Chondrocyte (in vitro differentiated cells): ENCODE measurements at regions not wholly inside any gene's neighbourhood (a gene's known extent, or its start where the extent isn't known, plus 50 kb on each side); places are given as distances from the start of the nearest gene placed in this dataset.

ENCODE experiments used
- DNase-seq: peaks from one replicate; pipeline ENCODE4 v3.0.0; 2021; ENCODE audit warnings: mixed read lengths, low spot score
- H3K27ac Mint-ChIP-seq: one replicate; pipeline ENCODE4 v1.8.0; 2021; ENCODE audit warnings: mild to moderate bottlenecking, moderate library complexity, mixed read lengths; ENCODE audit not compliant: unreplicated experiment
- H3K27me3 Mint-ChIP-seq: 2 replicates; pipeline ENCODE4 v1.8.0; 2021; ENCODE audit warnings: low read depth, mixed read lengths
- H3K36me3 Mint-ChIP-seq: 2 replicates; pipeline ENCODE4 v1.8.0; 2021; ENCODE audit warnings: low read depth, mixed read lengths
- H3K4me1 Mint-ChIP-seq: 2 replicates; pipeline ENCODE4 v1.8.0; 2021; ENCODE audit warnings: low read depth, mild to moderate bottlenecking, mixed read lengths
- H3K4me3 Mint-ChIP-seq: one replicate; pipeline ENCODE4 v1.8.0; 2021; ENCODE audit warnings: mild to moderate bottlenecking, moderate library complexity, mixed read lengths; ENCODE audit not compliant: unreplicated experiment
- H3K9me3 Mint-ChIP-seq: 2 replicates; pipeline ENCODE4 v1.8.0; 2021; ENCODE audit warnings: low read depth, mixed read lengths
- CTCF ChIP-seq: fragments of 200-600 bp; sonication (generic); IDR thresholded peaks from 2 replicates; pipeline ENCODE4 v1.5.0; 2021; ENCODE audit warnings: antibody characterized with exemption, mild to moderate bottlenecking, moderate library complexity

GRCh38 chr9:3012842-3013241 is 168.9 kb upstream of the PUM3 start:
- H3K36me3 Mint-ChIP-seq, result no peaks in the 10 kb centered on the region
- H3K27me3 Mint-ChIP-seq, result no peaks in the 10 kb centered on the region
- no peak for TF ChIP-seq CTCF
- no peak for DNase-seq
- H3K27ac Mint-ChIP-seq, result no peak overlapping the region
- H3K4me3 Mint-ChIP-seq, result no peak overlapping the region
- H3K4me1 Mint-ChIP-seq, result no peaks in the 10 kb centered on the region
- no peaks in the 10 kb centered on the region for H3K9me3 Mint-ChIP-seq

GRCh38 chr9:3012245-3012644 is 168.3 kb upstream of the PUM3 start:
- Mint-ChIP-seq H3K9me3 (no peaks in the 10 kb centered on the region), H3K27me3 (no peaks in the 10 kb centered on the region), H3K4me1 (peaks cover under 1% of the 10 kb centered on the region), H3K36me3 (no peaks in the 10 kb centered on the region), H3K27ac (no peak overlapping the region), H3K4me3 (no peak overlapping the region)
- no peak for TF ChIP-seq CTCF
- no peak for DNase-seq

DNA sequence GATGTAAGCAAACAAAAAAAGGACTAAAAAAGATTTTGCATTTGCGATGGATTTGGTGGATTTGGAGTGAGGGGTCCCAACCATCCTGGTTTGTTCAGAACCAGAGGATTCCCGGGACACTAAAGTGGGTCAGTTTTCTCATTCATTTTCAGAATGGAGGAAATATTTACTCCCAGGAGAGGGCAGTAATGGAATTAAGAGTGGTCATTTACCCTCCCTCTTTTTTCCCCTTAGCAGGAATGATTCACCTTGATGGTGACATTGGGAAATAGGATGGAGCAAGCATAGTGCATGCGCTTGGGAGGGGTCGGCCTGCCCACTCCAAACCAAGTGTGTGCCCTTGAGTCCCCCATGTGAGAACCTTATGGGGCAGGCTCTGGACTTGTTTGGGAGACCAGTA is 164.2 kb upstream of the PUM3 start:
- peaks cover 27% of the 10 kb centered on the region for H3K4me1 Mint-ChIP-seq
- no peaks in the 10 kb centered on the region for H3K36me3 Mint-ChIP-seq
- H3K27me3 Mint-ChIP-seq, result no peaks in the 10 kb centered on the region

GRCh38 chr9:3007326-3007725 is 163.4 kb upstream of the PUM3 start:
- Mint-ChIP-seq H3K4me1 (peaks cover 27% of the 10 kb centered on the region), H3K9me3 (no peaks in the 10 kb centered on the region), H3K4me3 (no peak overlapping the region), H3K27me3 (no peaks in the 10 kb centered on the region), H3K27ac (no peak overlapping the region), H3K36me3 (no peaks in the 10 kb centered on the region)
- no peak for TF ChIP-seq CTCF
- no peak for DNase-seq

More for the DNA sequence above, 164.2 kb upstream of the PUM3 start:
- Mint-ChIP-seq H3K9me3 (no peaks in the 10 kb centered on the region), H3K4me3 (no peak overlapping the region), H3K27ac (no peak overlapping the region)
- TF ChIP-seq CTCF, result peak; percentile 47
- DNase-seq, result no peak

DNA sequence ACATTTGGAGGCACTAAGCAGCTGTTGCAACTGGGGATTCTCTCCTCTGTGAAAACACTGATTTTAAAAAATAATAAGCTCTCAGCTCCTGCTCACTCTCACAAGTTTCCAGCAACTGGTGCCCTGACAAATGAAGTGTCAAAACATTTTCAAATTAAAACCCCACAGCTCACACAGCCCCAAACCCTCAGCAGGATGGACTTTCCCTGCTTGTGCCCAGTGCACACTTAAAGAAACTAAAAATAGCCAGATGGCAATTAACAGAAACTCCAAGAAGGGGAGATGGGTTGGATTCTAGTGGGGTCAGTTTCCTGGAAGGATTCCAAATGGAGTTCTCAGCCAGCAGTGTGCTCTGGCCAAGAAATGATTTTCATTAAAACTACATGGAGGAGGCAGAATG is 163.0 kb upstream of the PUM3 start:
- no peak for TF ChIP-seq CTCF
- no peak overlapping the region for H3K27ac Mint-ChIP-seq
- no peaks in the 10 kb centered on the region for H3K36me3 Mint-ChIP-seq
- no peak overlapping the region for H3K4me3 Mint-ChIP-seq
- no peaks in the 10 kb centered on the region for H3K9me3 Mint-ChIP-seq
- peaks cover 27% of the 10 kb centered on the region for H3K4me1 Mint-ChIP-seq
- no peaks in the 10 kb centered on the region for H3K27me3 Mint-ChIP-seq
- DNase-seq, result no peak
